ENCODE measurements at regions not wholly inside any gene's neighbourhood (a gene's known extent, or its start where the extent isn't known, plus 50 kb on each side); places are given as distances from the start of the nearest gene placed in this dataset.
"Not testable (repeated sequence)": the region's sequence is repeated elsewhere in the genome, so short reads cannot be mapped to it uniquely, and the experiment has no call there.

DNA sequence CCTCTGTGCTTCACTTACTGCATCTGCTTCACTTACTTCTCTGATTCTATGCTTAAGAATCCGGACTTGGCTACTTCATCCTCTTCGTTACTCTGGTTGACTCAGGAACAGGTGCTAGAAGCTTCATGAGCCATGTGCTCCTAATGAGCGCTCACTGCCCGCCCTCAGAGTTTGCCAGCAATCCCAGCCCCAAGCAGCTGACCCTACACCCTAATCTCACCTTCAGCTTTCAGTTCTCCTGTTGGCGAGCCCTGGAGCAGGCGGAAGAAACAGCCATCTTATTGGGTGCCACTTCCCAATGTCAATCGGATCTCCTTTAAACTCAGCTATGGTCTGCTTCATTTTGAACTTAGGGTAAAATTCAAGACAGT lies 61.3 kb downstream of the FOXA2 start:
- H3K27me3 ChIP-seq (ENCODE audit: control insufficient read depth in 4 of 4, insufficient read depth in 4 of 4, low read length in 3 of 4): no peaks in the 10 kb centered on the region
- peak overlapping the region in 1 of 2 donors; percentile 57 for H3K9ac ChIP-seq (ENCODE audit: low read depth in 1 of 2, low read length in 2 of 2)
- no peak for TF ChIP-seq REST (IDR thresholded peaks at IDR 0.05)
- TF ChIP-seq FOXA2 (IDR thresholded peaks at IDR 0.05): no peak
- TF ChIP-seq CTCF (IDR thresholded peaks at IDR 0.05; ENCODE audit: low read depth, low read length, missing input control): no peak
- TF ChIP-seq JUND (IDR thresholded peaks at IDR 0.05): no peak
- TF ChIP-seq EGR1 (IDR thresholded peaks at IDR 0.05; ENCODE audit: low read depth in 2 of 2): no peak
- TF ChIP-seq YY1 (IDR thresholded peaks at IDR 0.05): no peak
- no peak for TF ChIP-seq HNF4G (IDR thresholded peaks at IDR 0.05)
- TF ChIP-seq FOXA1 (IDR thresholded peaks at IDR 0.05): no peak
- no peak for TF ChIP-seq NR2F2 (IDR thresholded peaks at IDR 0.05)
- TF ChIP-seq GABPA (IDR thresholded peaks at IDR 0.05 in 1 of 2, conservative IDR thresholded peaks at IDR 0.05 in 1 of 2): no peak
- TF ChIP-seq TAF1 (conservative IDR thresholded peaks at IDR 0.05): no peak
- TF ChIP-seq SP1 (IDR thresholded peaks at IDR 0.05): no peak
- TF ChIP-seq HNF4A (conservative IDR thresholded peaks at IDR 0.05): no peak
- no peak for TF ChIP-seq RAD21 (IDR thresholded peaks at IDR 0.05)
- peak overlapping the region; percentile 75 to 86 for H3K27ac ChIP-seq (ENCODE audit: low read depth in 1 of 2, low read length in 2 of 2)
- no peak for DNase-seq (ENCODE audit: low spot score)
- no peaks in the 10 kb centered on the region for H3K36me3 ChIP-seq (ENCODE audit: control insufficient read depth in 4 of 4, insufficient read depth in 3 of 4, low read depth in 1 of 4, low read length in 3 of 4)
- 90% methylated on average over 7 of the region's 7 CpGs for WGBS
- H3K4me1 ChIP-seq (ENCODE audit: control insufficient read depth in 4 of 4, insufficient read depth in 4 of 4, low read length in 3 of 4): peaks cover 13 to 45% (median 35%) of the 10 kb centered on the region in 4 donors
- peak overlapping the region; percentile 42 to 59 (median 52) for H3K4me3 ChIP-seq (ENCODE audit: low read depth in 1 of 3, low read length in 3 of 3)
- H3K9me3 ChIP-seq (ENCODE audit: control insufficient read depth in 4 of 4, low read length in 3 of 4): no peaks in the 10 kb centered on the region

- Histone ChIP-seq H3K4me3 (ENCODE audit: low read depth in 1 of 3, low read length in 3 of 3) (peak overlapping the region in 1 of 3 donors; percentile 59), H3K4me1 (ENCODE audit: control insufficient read depth in 4 of 4, insufficient read depth in 4 of 4, low read length in 3 of 4) (peaks cover 13 to 45% (median 35%) of the 10 kb centered on the region in 4 donors), H3K9me3 (ENCODE audit: control insufficient read depth in 4 of 4, low read length in 3 of 4) (no peaks in the 10 kb centered on the region), H3K27ac (ENCODE audit: low read depth in 1 of 2, low read length in 2 of 2) (peak overlapping the region; percentile 75 to 86), H3K36me3 (ENCODE audit: control insufficient read depth in 4 of 4, insufficient read depth in 3 of 4, low read depth in 1 of 4, low read length in 3 of 4) (no peaks in the 10 kb centered on the region), H3K9ac (ENCODE audit: low read depth in 1 of 2, low read length in 2 of 2) (no peak overlapping the region), H3K27me3 (ENCODE audit: control insufficient read depth in 4 of 4, insufficient read depth in 4 of 4, low read length in 3 of 4) (no peaks in the 10 kb centered on the region)
- no peak for DNase-seq (ENCODE audit: low spot score)
- 90% methylated on average over 3 of the region's 3 CpGs for WGBS
- no peak for TF ChIP-seq RAD21 (IDR thresholded peaks at IDR 0.05)
- TF ChIP-seq CTCF (IDR thresholded peaks at IDR 0.05; ENCODE audit: low read depth, low read length, missing input control): no peak
Observed at GRCh38 chr20:22522701-22523100, 61.7 kb downstream of the FOXA2 start.

- not testable (repeated sequence) for H3K27ac ChIP-seq (ENCODE audit: low read depth in 1 of 2, low read length in 2 of 2); H3K36me3 ChIP-seq (ENCODE audit: control insufficient read depth in 4 of 4, insufficient read depth in 3 of 4, low read depth in 1 of 4, low read length in 3 of 4); H3K9me3 ChIP-seq (ENCODE audit: control insufficient read depth in 4 of 4, low read length in 3 of 4); H3K9ac ChIP-seq (ENCODE audit: low read depth in 1 of 2, low read length in 2 of 2); H3K27me3 ChIP-seq (ENCODE audit: control insufficient read depth in 4 of 4, insufficient read depth in 4 of 4, low read length in 3 of 4); H3K4me3 ChIP-seq (ENCODE audit: low read depth in 1 of 3, low read length in 3 of 3); DNase-seq (ENCODE audit: low spot score)
- WGBS: 94% methylated on average over 12 of the region's 12 CpGs
- peaks cover 13 to 45% (median 33%) of the 10 kb centered on the region in 4 donors for H3K4me1 ChIP-seq (ENCODE audit: control insufficient read depth in 4 of 4, insufficient read depth in 4 of 4, low read length in 3 of 4)
Observed at GRCh38 chr20:22521940-22522339, 62.4 kb downstream of the FOXA2 start.

All from liver (tissue), 8 donors.